Activated naive CD8-positive, alpha-beta T cell treated with anti-CD3 and anti-CD28 coated beads, Interleukin-2, amount 50 U/mL, for 24 hours (primary cell): ENCODE measurements at regions not wholly inside any gene's neighbourhood (a gene's known extent, or its start where the extent isn't known, plus 50 kb on each side); places are given as distances from the start of the nearest gene placed in this dataset.

Experiments used
- ATAC-seq: fragments of 150-1000 bp; cut with Tn5 transposase; one replicate; pipeline ENCODE4 v1.10.0; 2021
- DNase-seq: peaks from one replicate; pipeline ENCODE4 v3.0.0; 2021
- H3K27ac Mint-ChIP-seq: one replicate; pipeline ENCODE4 v1.8.0; 2021; ENCODE audit warnings: mild to moderate bottlenecking, mixed read lengths
- H3K27me3 Mint-ChIP-seq: one replicate; pipeline ENCODE4 v1.8.0; 2021; ENCODE audit warnings: mixed read lengths
- H3K36me3 Mint-ChIP-seq: one replicate; pipeline ENCODE4 v1.8.0; 2021; ENCODE audit warnings: low read depth, mixed read lengths
- H3K4me1 Mint-ChIP-seq: one replicate; pipeline ENCODE4 v1.8.0; 2021; ENCODE audit warnings: mixed read lengths
- H3K4me3 Mint-ChIP-seq: one replicate; pipeline ENCODE4 v1.8.0; 2021; ENCODE audit warnings: mild to moderate bottlenecking, moderate library complexity, mixed read lengths
- H3K9me3 Mint-ChIP-seq: one replicate; pipeline ENCODE4 v1.8.0; 2021; ENCODE audit warnings: mixed read lengths

DNA sequence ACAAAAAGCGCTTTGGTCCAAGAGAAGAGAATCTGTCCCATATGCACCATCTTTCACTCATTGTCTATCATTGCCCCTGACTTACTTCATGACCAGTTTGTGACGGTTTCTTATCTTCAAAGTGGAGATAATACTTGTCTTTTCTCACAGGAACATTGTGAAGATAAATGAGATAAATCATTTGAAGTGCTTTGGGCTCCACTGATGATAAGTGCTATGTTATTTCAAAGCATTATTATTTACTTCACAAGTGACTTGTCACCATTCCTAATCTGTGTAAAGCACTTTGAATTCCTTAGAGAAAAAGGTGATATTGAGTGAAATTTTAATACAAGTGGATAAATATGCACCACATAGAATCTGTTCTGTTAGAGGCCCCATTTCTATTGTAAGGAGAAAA, 731.6 kb upstream of the PTBP2 start:
- no peak for DNase-seq
- peaks cover 7% of the 10 kb centered on the region for H3K9me3 Mint-ChIP-seq
- H3K4me1 Mint-ChIP-seq: peaks cover 2% of the 10 kb centered on the region
- no peak for ATAC-seq
- no peak overlapping the region for H3K27ac Mint-ChIP-seq
- H3K27me3 Mint-ChIP-seq: no peaks in the 10 kb centered on the region
- H3K36me3 Mint-ChIP-seq: no peaks in the 10 kb centered on the region
- H3K4me3 Mint-ChIP-seq: no peak overlapping the region

DNA sequence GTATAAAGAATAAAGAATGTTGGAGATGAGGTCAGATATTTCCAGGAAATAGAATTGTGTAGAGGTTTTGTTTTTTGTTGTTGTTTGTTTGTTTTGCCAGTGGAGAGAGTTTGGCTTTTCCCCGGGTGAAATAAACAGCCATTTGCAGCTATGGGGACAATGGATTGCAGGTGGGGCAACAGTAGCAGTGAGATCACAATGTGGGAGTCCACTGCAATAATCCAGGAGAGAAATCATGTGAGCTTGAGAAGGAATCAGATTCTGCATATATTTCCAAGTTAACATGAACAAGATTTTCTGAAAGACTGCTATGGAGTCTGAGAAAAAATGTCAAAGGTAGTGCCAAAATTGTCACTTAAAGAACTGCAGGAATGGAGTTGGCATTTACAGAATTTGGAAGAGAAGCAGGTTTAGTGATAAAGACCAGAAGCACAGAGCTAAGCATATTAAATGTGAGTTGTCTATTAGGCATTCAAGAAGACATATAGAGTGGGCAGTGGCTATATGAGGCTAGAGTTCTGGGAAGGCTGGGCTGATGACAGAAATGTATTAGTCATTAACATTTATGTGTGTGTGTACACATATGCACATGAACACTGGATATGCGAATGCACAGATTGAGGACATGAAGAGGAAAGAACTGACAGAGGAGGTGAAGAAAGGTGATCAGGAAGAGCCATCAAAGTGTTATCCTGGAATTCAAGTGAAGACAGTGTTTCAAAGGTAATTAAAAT, 729.6 kb upstream of the PTBP2 start:
- no peaks in the 10 kb centered on the region for H3K36me3 Mint-ChIP-seq
- DNase-seq (no peak), ATAC-seq (no peak)
- no peaks in the 10 kb centered on the region for H3K27me3 Mint-ChIP-seq
- no peak overlapping the region for H3K27ac Mint-ChIP-seq
- H3K4me3 Mint-ChIP-seq: no peak overlapping the region
- H3K4me1 Mint-ChIP-seq: peaks cover 2% of the 10 kb centered on the region
- H3K9me3 Mint-ChIP-seq: peaks cover 7% of the 10 kb centered on the region

DNA sequence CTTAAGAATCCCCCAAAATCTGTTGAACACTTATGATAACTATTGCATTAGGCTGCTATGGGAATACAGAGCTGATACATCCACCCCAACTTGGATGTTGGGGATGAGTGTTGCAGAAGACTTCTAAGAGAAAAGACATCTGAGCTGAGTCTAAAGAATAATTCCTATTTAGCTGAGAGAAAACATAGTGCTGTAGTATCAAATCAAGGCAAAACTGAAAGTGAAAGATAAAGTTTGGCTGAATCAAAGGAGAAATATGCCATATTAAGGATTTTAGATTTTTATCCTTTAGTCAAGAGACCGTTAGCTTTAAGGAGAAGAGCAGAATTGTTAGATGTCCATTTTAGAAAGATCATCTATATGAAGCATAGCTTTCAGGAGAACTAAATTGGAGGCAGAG, 726.9 kb upstream of the PTBP2 start:
- no peak for ATAC-seq

DNA sequence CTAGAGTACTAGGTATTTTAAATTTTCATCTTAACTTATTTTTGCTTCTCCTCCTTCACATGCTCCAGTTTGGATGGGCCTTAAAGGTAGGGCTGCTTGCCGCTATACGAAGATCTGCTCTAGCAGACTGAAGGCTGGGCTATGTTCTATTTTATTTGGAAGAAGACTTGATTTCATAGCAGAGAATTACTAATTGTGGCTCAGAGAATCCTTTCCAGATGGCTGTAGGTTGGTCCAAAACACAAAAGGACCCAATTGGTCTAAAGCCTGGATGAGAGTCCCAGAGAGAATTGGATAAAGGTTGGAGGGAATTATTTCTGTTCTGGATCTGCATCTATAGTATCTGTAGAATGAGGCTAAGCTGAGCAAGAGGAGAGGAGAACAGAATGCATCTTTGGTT, 719.4 kb upstream of the PTBP2 start:
- Mint-ChIP-seq H3K36me3 (no peaks in the 10 kb centered on the region), H3K4me3 (no peak overlapping the region), H3K9me3 (peaks cover 7% of the 10 kb centered on the region), H3K27ac (no peak overlapping the region), H3K4me1 (no peaks in the 10 kb centered on the region), H3K27me3 (no peaks in the 10 kb centered on the region)
- DNase-seq: no peak
- no peak for ATAC-seq

More for the DNA sequence above, 726.9 kb upstream of the PTBP2 start:
- DNase-seq: no peak
- Mint-ChIP-seq H3K4me3 (no peak overlapping the region), H3K4me1 (peaks cover 2% of the 10 kb centered on the region), H3K27me3 (no peaks in the 10 kb centered on the region), H3K9me3 (peaks cover 3% of the 10 kb centered on the region), H3K27ac (no peak overlapping the region), H3K36me3 (no peaks in the 10 kb centered on the region)

- Mint-ChIP-seq H3K27me3 (no peaks in the 10 kb centered on the region), H3K9me3 (peaks cover 7% of the 10 kb centered on the region), H3K4me3 (no peak overlapping the region), H3K36me3 (no peaks in the 10 kb centered on the region), H3K4me1 (no peaks in the 10 kb centered on the region), H3K27ac (no peak overlapping the region)
- DNase-seq: no peak
- ATAC-seq: no peak
Observed at GRCh38 chr1:96002969-96003964, 718.3 kb upstream of the PTBP2 start.

DNA sequence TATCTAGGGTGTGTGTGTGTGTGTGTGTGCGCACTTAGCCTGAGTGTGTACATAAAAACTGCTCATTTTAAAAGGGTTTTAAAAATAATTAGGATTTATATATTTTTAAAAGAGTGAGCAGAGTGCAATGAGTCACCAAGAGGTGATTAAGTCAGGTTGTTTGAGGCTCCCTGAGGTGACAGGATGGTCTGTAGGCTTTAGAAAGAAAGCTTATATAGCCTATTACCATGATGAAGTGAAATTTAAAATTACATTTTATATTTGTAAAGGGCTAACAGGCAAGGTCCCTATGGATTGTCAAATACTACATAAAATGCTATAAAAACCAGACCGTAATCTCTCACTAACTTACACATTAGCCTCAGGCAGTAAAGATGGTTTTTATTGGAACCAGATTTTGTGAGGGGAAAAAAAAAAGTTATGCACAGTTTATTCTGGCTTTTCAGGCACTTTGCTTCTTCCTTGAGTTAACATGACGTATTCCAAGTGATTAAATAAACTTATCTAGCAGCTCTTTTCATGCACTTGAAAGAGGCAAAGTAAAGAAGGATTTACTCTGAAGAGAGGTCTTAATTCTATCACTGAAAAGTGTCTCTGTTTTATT, 711.7 kb upstream of the PTBP2 start:
- ATAC-seq (no peak), DNase-seq (no peak)
- Mint-ChIP-seq H3K9me3 (peaks cover 4% of the 10 kb centered on the region), H3K27ac (no peak overlapping the region), H3K27me3 (no peaks in the 10 kb centered on the region), H3K36me3 (no peaks in the 10 kb centered on the region), H3K4me3 (no peak overlapping the region), H3K4me1 (no peaks in the 10 kb centered on the region)

DNA sequence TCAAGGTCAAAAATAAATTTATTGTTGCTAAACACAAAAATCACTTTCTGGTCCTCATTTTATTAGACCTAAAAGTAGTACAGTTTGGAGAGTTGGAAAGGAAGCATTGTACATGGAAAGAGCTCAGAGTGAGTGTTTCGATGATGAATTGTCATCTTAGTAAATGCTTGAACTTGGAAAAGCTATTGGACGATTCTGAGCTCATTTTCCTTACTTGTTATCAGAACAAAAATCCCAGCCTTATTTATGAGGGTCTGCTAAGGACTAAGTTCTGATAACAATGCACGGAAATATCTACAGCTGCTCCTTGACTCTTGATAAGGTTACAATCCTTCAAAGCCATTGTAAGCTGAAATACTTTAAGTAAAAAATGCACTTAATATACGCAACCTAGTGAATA, 710.0 kb upstream of the PTBP2 start:
- no peak overlapping the region for H3K27ac Mint-ChIP-seq
- no peaks in the 10 kb centered on the region for H3K36me3 Mint-ChIP-seq

DNA sequence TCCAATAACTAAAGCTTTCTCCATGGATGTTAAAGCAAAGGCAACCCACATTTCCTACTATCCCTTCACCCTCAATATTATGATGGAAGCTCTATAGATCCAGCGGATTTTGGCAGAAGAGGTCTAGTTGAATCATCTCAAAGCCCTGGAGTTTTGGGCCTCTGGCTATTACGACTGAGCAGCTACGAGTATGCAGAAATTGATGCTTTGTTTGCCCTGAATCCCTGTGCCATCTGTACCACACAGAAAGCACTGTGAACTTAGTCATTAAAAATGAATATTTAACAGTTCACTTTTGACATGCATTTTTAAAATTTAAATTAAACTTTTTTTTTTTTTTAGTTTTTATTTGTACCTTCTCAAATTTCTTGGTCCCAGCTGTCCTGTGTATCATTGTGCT, 705.4 kb upstream of the PTBP2 start:
- Mint-ChIP-seq H3K36me3 (no peaks in the 10 kb centered on the region), H3K9me3 (no peaks in the 10 kb centered on the region), H3K4me3 (no peak overlapping the region), H3K27me3 (no peaks in the 10 kb centered on the region), H3K27ac (no peak overlapping the region), H3K4me1 (no peaks in the 10 kb centered on the region)
- no peak for ATAC-seq
- DNase-seq: no peak

More for the DNA sequence above, 710.0 kb upstream of the PTBP2 start:
- Mint-ChIP-seq H3K9me3 (peaks cover 3% of the 10 kb centered on the region), H3K27me3 (no peaks in the 10 kb centered on the region), H3K4me3 (no peak overlapping the region), H3K4me1 (no peaks in the 10 kb centered on the region)
- no peak for ATAC-seq
- no peak for DNase-seq

DNA sequence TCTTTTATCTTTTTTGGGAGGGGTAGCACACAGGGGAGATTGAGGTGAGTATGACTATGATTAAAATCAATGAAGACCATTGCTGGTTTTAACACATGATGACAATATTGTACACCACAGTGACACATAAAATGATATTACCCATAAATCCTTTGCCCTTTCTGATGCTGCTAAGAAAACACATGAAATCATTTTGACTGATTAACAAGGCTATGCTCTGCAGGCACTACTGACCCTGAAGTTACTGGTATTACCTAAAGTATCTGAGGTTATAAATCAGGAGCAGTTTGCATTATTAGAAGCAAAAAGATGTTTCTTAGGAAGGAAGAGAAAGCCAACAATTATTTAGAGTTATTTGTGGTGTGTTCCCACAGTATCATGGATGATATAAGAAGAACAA, 701.2 kb upstream of the PTBP2 start:
- DNase-seq (no peak), ATAC-seq (no peak)
- Mint-ChIP-seq H3K4me3 (no peak overlapping the region), H3K9me3 (no peaks in the 10 kb centered on the region), H3K36me3 (no peaks in the 10 kb centered on the region), H3K27ac (no peak overlapping the region), H3K4me1 (no peaks in the 10 kb centered on the region), H3K27me3 (no peaks in the 10 kb centered on the region)

DNA sequence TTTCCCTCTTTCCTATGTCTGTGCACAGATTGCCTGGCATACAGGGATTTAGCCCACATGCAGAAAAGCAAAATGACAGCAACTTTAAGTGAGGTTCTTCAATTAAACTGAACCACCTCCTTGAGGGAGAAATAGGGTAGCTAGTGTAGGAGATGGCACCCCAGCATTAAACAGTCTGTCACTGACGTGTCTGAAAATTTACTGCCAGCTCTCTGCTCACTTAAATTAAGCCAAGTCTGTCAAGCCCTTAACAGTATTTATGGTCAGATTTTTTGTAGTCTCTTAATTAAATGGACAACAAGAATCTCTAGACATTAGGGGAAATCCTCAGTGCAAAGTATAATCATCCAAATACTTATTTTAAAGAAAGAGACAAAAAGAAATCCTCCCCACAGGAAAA, 696.5 kb upstream of the PTBP2 start:
- Mint-ChIP-seq H3K4me1 (no peaks in the 10 kb centered on the region), H3K36me3 (no peaks in the 10 kb centered on the region), H3K27ac (no peak overlapping the region), H3K27me3 (no peaks in the 10 kb centered on the region), H3K4me3 (no peak overlapping the region), H3K9me3 (no peaks in the 10 kb centered on the region)
- ATAC-seq: no peak
- no peak for DNase-seq

DNA sequence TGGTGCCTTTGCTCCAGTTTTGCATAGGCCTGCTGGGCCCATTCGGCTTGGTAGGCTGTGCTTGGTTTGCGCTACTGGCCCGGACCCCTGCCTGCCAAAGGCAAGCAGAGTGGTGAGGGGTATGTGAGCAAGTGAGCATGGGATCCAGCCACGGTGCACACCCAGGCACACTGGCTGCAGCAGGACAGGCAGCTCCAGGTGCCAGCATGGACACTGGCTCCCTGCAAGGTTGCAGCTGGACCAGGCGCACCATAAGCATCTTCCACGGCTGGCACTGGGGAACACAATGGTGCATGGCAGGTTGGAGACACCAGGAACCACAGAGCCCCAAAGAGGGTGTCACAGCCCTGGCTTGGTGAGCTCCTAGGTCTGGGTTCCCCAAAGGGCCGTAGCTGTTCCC, 693.5 kb upstream of the PTBP2 start:
- DNase-seq (no peak), ATAC-seq (no peak)
- H3K4me1 Mint-ChIP-seq: no peaks in the 10 kb centered on the region
- no peak overlapping the region for H3K27ac Mint-ChIP-seq
- H3K27me3 Mint-ChIP-seq: no peaks in the 10 kb centered on the region
- H3K36me3 Mint-ChIP-seq: no peaks in the 10 kb centered on the region
- H3K9me3 Mint-ChIP-seq: no peaks in the 10 kb centered on the region
- no peak overlapping the region for H3K4me3 Mint-ChIP-seq

DNA sequence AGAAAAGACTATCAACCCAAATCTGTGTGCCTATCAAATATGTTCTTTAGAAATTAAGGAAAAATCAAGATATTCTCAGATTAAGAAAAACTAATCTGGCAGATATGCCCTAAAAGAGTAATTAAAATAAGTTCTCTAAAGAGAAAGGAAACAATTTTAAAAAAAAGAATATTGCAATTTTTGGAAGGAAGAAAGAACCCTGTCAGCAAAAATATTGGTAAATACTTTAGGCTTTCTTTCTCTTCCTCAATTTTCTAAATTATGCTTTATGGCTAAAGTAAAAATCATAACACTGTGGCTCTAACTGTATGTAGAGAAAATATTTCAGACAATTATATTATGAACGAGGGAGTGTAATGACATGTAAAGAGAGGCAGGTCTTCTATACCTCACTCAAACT, 691.3 kb upstream of the PTBP2 start:
- H3K27ac Mint-ChIP-seq: no peak overlapping the region
- no peaks in the 10 kb centered on the region for H3K36me3 Mint-ChIP-seq
- no peak for ATAC-seq
- DNase-seq: no peak
- H3K9me3 Mint-ChIP-seq: no peaks in the 10 kb centered on the region
- H3K4me3 Mint-ChIP-seq: no peak overlapping the region
- H3K4me1 Mint-ChIP-seq: no peaks in the 10 kb centered on the region
- no peaks in the 10 kb centered on the region for H3K27me3 Mint-ChIP-seq

- Mint-ChIP-seq H3K4me3 (no peak overlapping the region), H3K36me3 (no peaks in the 10 kb centered on the region), H3K9me3 (peaks cover 3% of the 10 kb centered on the region), H3K27me3 (no peaks in the 10 kb centered on the region), H3K4me1 (no peaks in the 10 kb centered on the region), H3K27ac (no peak overlapping the region)
- no peak for DNase-seq
- ATAC-seq: no peak
Observed at GRCh38 chr1:96034006-96034405, 687.6 kb upstream of the PTBP2 start.

DNA sequence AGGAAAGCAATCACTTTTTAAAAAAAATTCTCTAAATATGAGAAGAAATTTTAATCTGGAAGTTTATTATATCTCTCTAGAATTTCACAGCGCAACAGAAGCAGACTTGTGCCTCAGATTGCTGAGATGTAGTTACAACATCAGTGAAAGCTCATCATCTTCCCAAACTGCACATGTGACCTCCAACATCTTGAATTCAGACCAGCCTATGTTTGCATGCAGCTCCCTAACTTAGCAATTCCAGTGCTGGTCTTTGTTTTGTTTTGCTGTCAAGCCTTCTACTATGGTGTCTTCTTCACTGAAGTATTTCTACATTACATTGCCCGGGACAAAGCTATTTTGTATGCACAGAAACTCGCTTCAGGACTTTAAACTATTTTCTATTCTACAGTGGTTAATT, 684.8 kb upstream of the PTBP2 start:
- DNase-seq: no peak
- Mint-ChIP-seq H3K36me3 (no peaks in the 10 kb centered on the region), H3K4me3 (no peak overlapping the region), H3K27ac (no peak overlapping the region), H3K4me1 (no peaks in the 10 kb centered on the region), H3K9me3 (peaks cover 3% of the 10 kb centered on the region), H3K27me3 (no peaks in the 10 kb centered on the region)
- ATAC-seq: no peak

DNA sequence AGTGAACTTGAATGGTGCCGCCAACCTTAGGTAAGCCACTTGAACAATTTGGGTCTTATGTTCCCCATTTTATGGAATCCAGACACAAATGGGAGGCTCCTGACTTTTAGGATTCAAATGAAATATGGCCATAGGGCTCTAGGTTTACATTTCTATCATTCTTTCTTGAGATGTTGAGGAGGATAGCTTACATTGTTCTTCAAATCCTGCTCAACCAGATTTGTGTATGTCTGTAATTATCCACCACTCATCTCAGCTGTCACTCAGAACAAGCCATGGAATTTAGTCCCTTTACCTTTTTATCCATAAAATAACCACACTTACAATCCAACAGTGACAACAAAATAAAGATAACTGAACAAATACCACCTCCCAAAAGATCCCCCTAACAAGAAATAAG, 682.9 kb upstream of the PTBP2 start:
- Mint-ChIP-seq H3K36me3 (no peaks in the 10 kb centered on the region), H3K4me3 (no peak overlapping the region), H3K27me3 (no peaks in the 10 kb centered on the region), H3K9me3 (peaks cover 3% of the 10 kb centered on the region), H3K4me1 (no peaks in the 10 kb centered on the region), H3K27ac (no peak overlapping the region)
- ATAC-seq (no peak), DNase-seq (no peak)
